ENCODE measurements at regions not wholly inside any gene's neighbourhood (a gene's known extent, or its start where the extent isn't known, plus 50 kb on each side); places are given as distances from the start of the nearest gene placed in this dataset.

DNA sequence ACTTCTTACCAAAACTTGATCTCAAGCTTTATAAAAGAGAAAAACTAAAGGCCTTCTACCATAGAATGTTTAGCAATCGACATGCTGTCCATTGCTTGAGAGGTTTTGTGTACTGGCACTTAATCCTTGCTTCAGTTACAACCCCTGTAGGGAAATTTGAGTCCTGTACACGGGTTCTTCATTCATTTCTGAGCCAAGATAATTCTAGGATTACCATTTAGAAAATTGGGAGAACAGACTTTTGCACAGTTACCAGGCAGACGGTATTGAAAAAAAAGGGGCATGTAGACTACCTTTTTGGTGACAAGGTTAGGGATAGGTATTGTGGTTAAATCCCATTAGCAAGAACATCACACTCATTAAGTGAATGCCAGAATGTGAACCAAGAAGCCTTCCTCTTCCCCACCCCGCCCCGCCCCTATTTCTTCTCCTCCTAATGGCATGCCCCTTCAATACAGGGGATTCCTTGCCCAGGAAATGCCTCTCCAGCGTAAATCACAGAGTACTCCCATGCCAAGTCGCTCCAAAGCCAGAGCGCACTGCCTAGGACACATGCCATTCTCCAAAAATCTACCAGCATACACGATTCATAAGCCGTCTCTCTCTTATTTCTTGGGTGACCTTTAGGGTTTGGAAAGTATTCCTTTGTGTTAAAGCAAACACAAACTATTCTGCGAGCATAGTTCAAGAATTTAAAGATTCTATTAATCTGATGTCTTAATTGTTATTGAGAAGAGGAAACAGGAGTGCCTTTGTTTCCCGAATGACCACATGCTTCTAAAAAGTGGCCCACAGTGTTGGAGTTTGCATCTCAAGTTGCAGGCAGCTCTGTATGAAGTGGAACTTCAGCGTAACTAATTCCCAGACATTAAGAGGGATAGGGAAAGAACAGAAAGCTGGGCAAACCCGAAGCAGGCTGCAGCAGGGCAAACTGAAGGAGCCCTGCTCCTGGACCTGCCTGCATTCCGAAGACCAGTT lies 164.0 kb upstream of the NR2F2 start:
- TF ChIP-seq, protein P1, sequence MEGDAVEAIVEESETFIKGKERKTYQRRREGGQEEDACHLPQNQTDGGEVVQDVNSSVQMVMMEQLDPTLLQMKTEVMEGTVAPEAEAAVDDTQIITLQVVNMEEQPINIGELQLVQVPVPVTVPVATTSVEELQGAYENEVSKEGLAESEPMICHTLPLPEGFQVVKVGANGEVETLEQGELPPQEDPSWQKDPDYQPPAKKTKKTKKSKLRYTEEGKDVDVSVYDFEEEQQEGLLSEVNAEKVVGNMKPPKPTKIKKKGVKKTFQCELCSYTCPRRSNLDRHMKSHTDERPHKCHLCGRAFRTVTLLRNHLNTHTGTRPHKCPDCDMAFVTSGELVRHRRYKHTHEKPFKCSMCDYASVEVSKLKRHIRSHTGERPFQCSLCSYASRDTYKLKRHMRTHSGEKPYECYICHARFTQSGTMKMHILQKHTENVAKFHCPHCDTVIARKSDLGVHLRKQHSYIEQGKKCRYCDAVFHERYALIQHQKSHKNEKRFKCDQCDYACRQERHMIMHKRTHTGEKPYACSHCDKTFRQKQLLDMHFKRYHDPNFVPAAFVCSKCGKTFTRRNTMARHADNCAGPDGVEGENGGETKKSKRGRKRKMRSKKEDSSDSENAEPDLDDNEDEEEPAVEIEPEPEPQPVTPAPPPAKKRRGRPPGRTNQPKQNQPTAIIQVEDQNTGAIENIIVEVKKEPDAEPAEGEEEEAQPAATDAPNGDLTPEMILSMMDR (IDR thresholded peaks at IDR 0.05; ENCODE audit: control extremely low read depth in 1 of 3, insufficient read depth in 1 of 3, low read depth in 1 of 3, low read length in 3 of 3) = no peak
- TF ChIP-seq SIN3A (conservative IDR thresholded peaks at IDR 0.05 in 1 of 2, IDR thresholded peaks at IDR 0.05 in 1 of 2; ENCODE audit: low read depth in 1 of 2, low read length in 2 of 2) = no peak
- TF ChIP-seq SP2 (IDR thresholded peaks at IDR 0.05; ENCODE audit: low read length) = no peak
- no peak for TF ChIP-seq POLR2AphosphoS5 (IDR thresholded peaks at IDR 0.05; ENCODE audit: low read depth, low read length)
- no peak for TF ChIP-seq EZH2 (IDR thresholded peaks at IDR 0.05; ENCODE audit: low read depth, low read length, severe bottlenecking)

Measured in H1 (cell line).